ENCODE measurements at regions not wholly inside any gene's neighbourhood (a gene's known extent, or its start where the extent isn't known, plus 50 kb on each side); places are given as distances from the start of the nearest gene placed in this dataset.

- no peak for DNase-seq (ENCODE audit: low spot score)
These were observed 53.7 kb upstream of the HSD17B12 start for GRCh38 chr11:43626798-43627197.
